ENCODE measurements at regions not wholly inside any gene's neighbourhood (a gene's known extent, or its start where the extent isn't known, plus 50 kb on each side); places are given as distances from the start of the nearest gene placed in this dataset.

- ATAC-seq (replicated peaks; ENCODE audit: extremely low read depth, poor library complexity, severe bottlenecking) (no peak), DNase-seq (ENCODE audit: low spot score in 2 of 2) (no peak)
- Mint-ChIP-seq H3K27me3 (peaks cover 1% of the 10 kb centered on the region), H3K9me3 (no peaks in the 10 kb centered on the region), H3K4me1 (no peaks in the 10 kb centered on the region), H3K27ac (ENCODE audit: low read depth) (no peak overlapping the region), H3K36me3 (ENCODE audit: insufficient read depth) (no peaks in the 10 kb centered on the region), H3K4me3 (no peak overlapping the region)
Measured at GRCh38 chr6:4585682-4586468, 190.3 kb upstream of the CDYL start.

- DNase-seq (ENCODE audit: low spot score in 2 of 2) = no peak
- Mint-ChIP-seq H3K27me3 (peaks cover 9% of the 10 kb centered on the region), H3K9me3 (no peaks in the 10 kb centered on the region), H3K27ac (ENCODE audit: low read depth) (no peak overlapping the region), H3K4me1 (no peaks in the 10 kb centered on the region), H3K4me3 (no peak overlapping the region), H3K36me3 (ENCODE audit: insufficient read depth) (no peaks in the 10 kb centered on the region)
- no peak for ATAC-seq (replicated peaks; ENCODE audit: extremely low read depth, poor library complexity, severe bottlenecking)
Measured at GRCh38 chr6:4584801-4585200, 191.4 kb upstream of the CDYL start.

- no peak for ATAC-seq (replicated peaks; ENCODE audit: extremely low read depth, poor library complexity, severe bottlenecking)
- no peak overlapping the region for H3K4me3 Mint-ChIP-seq
- no peak overlapping the region for H3K27ac Mint-ChIP-seq (ENCODE audit: low read depth)
- no peaks in the 10 kb centered on the region for H3K9me3 Mint-ChIP-seq
- H3K27me3 Mint-ChIP-seq = peaks cover 9% of the 10 kb centered on the region
- no peaks in the 10 kb centered on the region for H3K4me1 Mint-ChIP-seq
- DNase-seq (ENCODE audit: low spot score in 2 of 2) = no peak
- no peaks in the 10 kb centered on the region for H3K36me3 Mint-ChIP-seq (ENCODE audit: insufficient read depth)
Measured at GRCh38 chr6:4582506-4583417, 193.4 kb upstream of the CDYL start.

- H3K27me3 Mint-ChIP-seq = peaks cover 9% of the 10 kb centered on the region
- H3K4me3 Mint-ChIP-seq = no peak overlapping the region
- no peaks in the 10 kb centered on the region for H3K4me1 Mint-ChIP-seq
- no peaks in the 10 kb centered on the region for H3K36me3 Mint-ChIP-seq (ENCODE audit: insufficient read depth)
- no peak for DNase-seq (ENCODE audit: low spot score in 2 of 2)
- ATAC-seq (replicated peaks; ENCODE audit: extremely low read depth, poor library complexity, severe bottlenecking) = no peak
- H3K9me3 Mint-ChIP-seq = no peaks in the 10 kb centered on the region
- H3K27ac Mint-ChIP-seq (ENCODE audit: low read depth) = no peak overlapping the region
Measured at GRCh38 chr6:4581468-4582385, 194.5 kb upstream of the CDYL start.

- no peaks in the 10 kb centered on the region for H3K9me3 Mint-ChIP-seq
- peaks cover 1% of the 10 kb centered on the region for H3K36me3 Mint-ChIP-seq (ENCODE audit: insufficient read depth)
- peaks cover 22% of the 10 kb centered on the region for H3K27me3 Mint-ChIP-seq
Measured at GRCh38 chr6:4580361-4580760, 195.8 kb upstream of the CDYL start.

GRCh38 chr6:4577406-4577805 lies 198.8 kb upstream of the CDYL start:
- Mint-ChIP-seq H3K36me3 (ENCODE audit: insufficient read depth) (peaks cover 1% of the 10 kb centered on the region), H3K27me3 (peaks cover 25% of the 10 kb centered on the region), H3K27ac (ENCODE audit: low read depth) (no peak overlapping the region), H3K4me3 (no peak overlapping the region), H3K9me3 (no peaks in the 10 kb centered on the region), H3K4me1 (no peaks in the 10 kb centered on the region)
- DNase-seq (ENCODE audit: low spot score in 2 of 2) (no peak), ATAC-seq (replicated peaks; ENCODE audit: extremely low read depth, poor library complexity, severe bottlenecking) (no peak)

More at GRCh38 chr6:4580361-4580760, 195.8 kb upstream of the CDYL start:
- DNase-seq (ENCODE audit: low spot score in 2 of 2) = no peak
- Mint-ChIP-seq H3K4me3 (no peak overlapping the region), H3K4me1 (no peaks in the 10 kb centered on the region), H3K27ac (ENCODE audit: low read depth) (no peak overlapping the region)
- no peak for ATAC-seq (replicated peaks; ENCODE audit: extremely low read depth, poor library complexity, severe bottlenecking)

- ATAC-seq (replicated peaks; ENCODE audit: extremely low read depth, poor library complexity, severe bottlenecking) = no peak
- DNase-seq (ENCODE audit: low spot score in 2 of 2) = no peak
- H3K4me3 Mint-ChIP-seq = no peak overlapping the region
- H3K27me3 Mint-ChIP-seq = peaks cover 22% of the 10 kb centered on the region
- no peaks in the 10 kb centered on the region for H3K4me1 Mint-ChIP-seq
- H3K27ac Mint-ChIP-seq (ENCODE audit: low read depth) = no peak overlapping the region
- peaks cover 1% of the 10 kb centered on the region for H3K36me3 Mint-ChIP-seq (ENCODE audit: insufficient read depth)
- H3K9me3 Mint-ChIP-seq = peaks cover 8% of the 10 kb centered on the region
Measured at GRCh38 chr6:4575714-4576113, 200.5 kb upstream of the CDYL start.

GRCh38 chr6:4574007-4574406 lies 202.2 kb upstream of the CDYL start:
- DNase-seq (ENCODE audit: low spot score in 2 of 2) (no peak), ATAC-seq (replicated peaks; ENCODE audit: extremely low read depth, poor library complexity, severe bottlenecking) (no peak)
- no peak overlapping the region for H3K27ac Mint-ChIP-seq (ENCODE audit: low read depth)
- no peak overlapping the region for H3K4me3 Mint-ChIP-seq
- peaks cover 15% of the 10 kb centered on the region for H3K27me3 Mint-ChIP-seq
- H3K4me1 Mint-ChIP-seq = no peaks in the 10 kb centered on the region
- peaks cover 1% of the 10 kb centered on the region for H3K36me3 Mint-ChIP-seq (ENCODE audit: insufficient read depth)
- peaks cover 12% of the 10 kb centered on the region for H3K9me3 Mint-ChIP-seq

- Mint-ChIP-seq H3K4me3 (no peak overlapping the region), H3K27me3 (peaks cover 29% of the 10 kb centered on the region), H3K36me3 (ENCODE audit: insufficient read depth) (no peaks in the 10 kb centered on the region), H3K9me3 (peaks cover 12% of the 10 kb centered on the region), H3K4me1 (no peaks in the 10 kb centered on the region), H3K27ac (ENCODE audit: low read depth) (no peak overlapping the region)
- no peak for DNase-seq (ENCODE audit: low spot score in 2 of 2)
- no peak for ATAC-seq (replicated peaks; ENCODE audit: extremely low read depth, poor library complexity, severe bottlenecking)
Measured at GRCh38 chr6:4571011-4571410, 205.2 kb upstream of the CDYL start.

GRCh38 chr6:4568138-4568537 lies 208.1 kb upstream of the CDYL start:
- Mint-ChIP-seq H3K36me3 (ENCODE audit: insufficient read depth) (no peaks in the 10 kb centered on the region), H3K4me1 (no peaks in the 10 kb centered on the region), H3K27ac (ENCODE audit: low read depth) (no peak overlapping the region), H3K4me3 (no peak overlapping the region), H3K9me3 (peaks cover 12% of the 10 kb centered on the region), H3K27me3 (peaks cover 41% of the 10 kb centered on the region)
- ATAC-seq (replicated peaks; ENCODE audit: extremely low read depth, poor library complexity, severe bottlenecking) (no peak), DNase-seq (ENCODE audit: low spot score in 2 of 2) (no peak)

GRCh38 chr6:4567141-4567540 lies 209.1 kb upstream of the CDYL start:
- Mint-ChIP-seq H3K4me3 (no peak overlapping the region), H3K27me3 (peaks cover 44% of the 10 kb centered on the region), H3K4me1 (no peaks in the 10 kb centered on the region), H3K27ac (ENCODE audit: low read depth) (no peak overlapping the region), H3K36me3 (ENCODE audit: insufficient read depth) (no peaks in the 10 kb centered on the region), H3K9me3 (peaks cover 12% of the 10 kb centered on the region)
- ATAC-seq (replicated peaks; ENCODE audit: extremely low read depth, poor library complexity, severe bottlenecking) (no peak), DNase-seq (ENCODE audit: low spot score in 2 of 2) (no peak)
